Posterior vena cava (tissue), 2 donors: ENCODE measurements at regions not wholly inside any gene's neighbourhood (a gene's known extent, or its start where the extent isn't known, plus 50 kb on each side); places are given as distances from the start of the nearest gene placed in this dataset.
"Not testable (repeated sequence)": the region's sequence is repeated elsewhere in the genome, so short reads cannot be mapped to it uniquely, and the experiment has no call there.

Experiments
- DNase-seq: peaks from one replicate; pipeline ENCODE4 v3.0.0-alpha.2; 2020; ENCODE audit warnings: low spot score
- intact Hi-C, 2 donors: fragments of 100-400 bp; cut with DNase I; formaldehyde crosslinking; loops; one replicate each; pipeline versions ENCODE4 v1.14.1 to v1.14.2; 2022 to 2023
- donor health status: DM: yes; HTN: yes; CAD: no.
- donor health status: DM: yes; HTN: yes; CAD: no.

- intact Hi-C loops: no loop called here
- DNase-seq: no peak
Observed at GRCh38 chr14:84493779-84494178, 1036.2 kb upstream of the FLRT2 start.

GRCh38 chr14:84496677-84497076, 1033.3 kb upstream of the FLRT2 start:
- intact Hi-C loops: no loop called here
- DNase-seq: no peak

GRCh38 chr14:84512823-84513222, 1017.1 kb upstream of the FLRT2 start:
- intact Hi-C loops, DNase-seq: not testable (repeated sequence)

- intact Hi-C loops: no loop called here
- DNase-seq: no peak
Observed at GRCh38 chr14:84519836-84520235, 1010.1 kb upstream of the FLRT2 start.

GRCh38 chr14:84520711-84521338, 1009.1 kb upstream of the FLRT2 start:
- no peak for DNase-seq
- intact Hi-C loops: no loop called here

GRCh38 chr14:84523746-84524145, 1006.2 kb upstream of the FLRT2 start:
- no peak for DNase-seq
- intact Hi-C loops: no loop called here

- intact Hi-C loops: no loop called here
Observed at GRCh38 chr14:84527706-84528105, 1002.2 kb upstream of the FLRT2 start.

GRCh38 chr14:84532016-84532415, 997.9 kb upstream of the FLRT2 start:
- intact Hi-C loops: no loop called here
- DNase-seq: no peak

More at GRCh38 chr14:84527706-84528105, 1002.2 kb upstream of the FLRT2 start:
- no peak for DNase-seq

- no peak for DNase-seq
- intact Hi-C loops: no loop called here
Observed at GRCh38 chr14:84533181-84533725, 996.7 kb upstream of the FLRT2 start.

- DNase-seq: no peak
- intact Hi-C loops: no loop called here
Observed at GRCh38 chr14:84533791-84534190, 996.2 kb upstream of the FLRT2 start.

- no peak for DNase-seq
- intact Hi-C loops: no loop called here
Observed at GRCh38 chr14:84535484-84535883, 994.5 kb upstream of the FLRT2 start.

GRCh38 chr14:84535976-84536375, 994.0 kb upstream of the FLRT2 start:
- intact Hi-C loops: no loop called here
- no peak for DNase-seq

GRCh38 chr14:84541018-84541417, 988.9 kb upstream of the FLRT2 start:
- no peak for DNase-seq
- intact Hi-C loops: no loop called here

GRCh38 chr14:84543859-84544258, 986.1 kb upstream of the FLRT2 start:
- DNase-seq: no peak
- intact Hi-C loops: no loop called here

- DNase-seq: no peak
- intact Hi-C loops: no loop called here
Observed at GRCh38 chr14:84544486-84545131, 985.3 kb upstream of the FLRT2 start.

- intact Hi-C loops: no loop called here
Observed at GRCh38 chr14:84546236-84546635, 983.7 kb upstream of the FLRT2 start.

GRCh38 chr14:84554136-84554535, 975.8 kb upstream of the FLRT2 start:
- no peak for DNase-seq
- intact Hi-C loops: no loop called here

More at GRCh38 chr14:84546236-84546635, 983.7 kb upstream of the FLRT2 start:
- no peak for DNase-seq

GRCh38 chr14:84555493-84555892, 974.5 kb upstream of the FLRT2 start:
- DNase-seq: no peak
- intact Hi-C loops: no loop called here

- intact Hi-C loops: no loop called here
- DNase-seq: no peak
Observed at GRCh38 chr14:84566109-84566508, 963.8 kb upstream of the FLRT2 start.

GRCh38 chr14:84575681-84576080, 954.3 kb upstream of the FLRT2 start:
- no peak for DNase-seq
- intact Hi-C loops: no loop called here

- intact Hi-C loops: no loop called here
- DNase-seq: no peak
Observed at GRCh38 chr14:84579292-84579691, 950.7 kb upstream of the FLRT2 start.
